Heart left ventricle (tissue), 13 donors: ENCODE measurements at regions not wholly inside any gene's neighbourhood (a gene's known extent, or its start where the extent isn't known, plus 50 kb on each side); places are given as distances from the start of the nearest gene placed in this dataset.

ENCODE experiments used
- CTCF ChIP-seq, 12 donors: fragments of 200-600 bp; sonication (generic) in 4 of 12; IDR thresholded peaks; one replicate each; pipeline versions ENCODE4 v1.5.0 to v1.8.0; 2018 to 2022; ENCODE audit warnings: antibody characterized with exemption in 12 of 12, mild to moderate bottlenecking in 5 of 12
- POLR2A ChIP-seq, 2 donors: fragments of 450-650 bp; IDR thresholded peaks; one replicate each; pipeline ENCODE4 v1.6.1; 2017; ENCODE audit warnings: antibody characterized with exemption in 2 of 2, mild to moderate bottlenecking in 2 of 2, moderate library complexity in 2 of 2
- donor health status: ischemic (EF 13 %, LVEDD 7.1; RV severe dilation, severe dysfunction).
- donor health status: DM: no; HTN: yes; CAD: no.
- donor health status: DM: no; HTN: no; CAD: no.
- donor health status: ischemic (EF 25% LVEDD 6.9; RV normal size, moderate dysfunction).
- donor health status: ischemic (EF 25% LVEDD 5.7; RV mildly dilated, moderate dysfunction).
- donor health status: ischemic (EF 35%, LVEDD 5.7; RV mildly dilated, moderate dysfunction).
- donor health status: nonischemic (EF 11% LVEDD 7.7; RV severe dilation, severe dysfunction).
- donor health status: DM: yes; HTN: yes; CAD: no.
- donor health status: PGD.
- donor health status: ischemic (EF 29% LVEDD 5.4; RV normal size, mild dysfunction).
- donor health status: nonischemic (EF 23%, LVEDD 6.1; RV moderate dilation, normal function).

GRCh38 chr3:144708437-144708836 lies 736.8 kb downstream of the DIPK2A start:
- TF ChIP-seq CTCF (IDR thresholded peaks at IDR 0.05) (no peak), POLR2A (IDR thresholded peaks at IDR 0.05) (no peak)
